HG03460 (cell line): ENCODE measurements at regions not wholly inside any gene's neighbourhood (a gene's known extent, or its start where the extent isn't known, plus 50 kb on each side); places are given as distances from the start of the nearest gene placed in this dataset.
"Not testable (repeated sequence)": the region's sequence is repeated elsewhere in the genome, so short reads cannot be mapped to it uniquely, and the experiment has no call there.

ENCODE experiments used
- ATAC-seq: cut with Tn5 transposase; IDR thresholded peaks from one replicate; pipeline ENCODE4 v1.9.1; 2021; ENCODE audit not compliant: unreplicated experiment

DNA sequence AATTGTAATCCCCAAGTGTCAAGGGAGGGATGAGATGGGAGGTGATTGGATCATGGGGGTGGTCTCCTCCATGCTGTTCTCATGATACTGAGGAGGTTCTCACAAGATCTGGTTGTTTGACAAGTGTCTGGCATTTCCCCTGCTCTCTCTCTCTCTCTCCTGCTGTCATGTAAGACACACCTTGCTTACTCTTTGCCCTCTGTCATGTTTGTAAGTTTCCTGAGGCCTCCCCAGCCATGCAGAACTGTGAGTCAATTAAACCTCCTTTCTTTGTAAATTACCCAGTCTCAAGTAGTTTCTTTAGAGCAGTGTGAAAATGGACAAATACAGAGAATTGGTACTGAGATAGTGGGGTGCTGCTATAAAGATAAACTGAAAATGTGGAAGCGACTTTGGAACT is 207.9 kb downstream of the HINT1 start:
- no peak for ATAC-seq

DNA sequence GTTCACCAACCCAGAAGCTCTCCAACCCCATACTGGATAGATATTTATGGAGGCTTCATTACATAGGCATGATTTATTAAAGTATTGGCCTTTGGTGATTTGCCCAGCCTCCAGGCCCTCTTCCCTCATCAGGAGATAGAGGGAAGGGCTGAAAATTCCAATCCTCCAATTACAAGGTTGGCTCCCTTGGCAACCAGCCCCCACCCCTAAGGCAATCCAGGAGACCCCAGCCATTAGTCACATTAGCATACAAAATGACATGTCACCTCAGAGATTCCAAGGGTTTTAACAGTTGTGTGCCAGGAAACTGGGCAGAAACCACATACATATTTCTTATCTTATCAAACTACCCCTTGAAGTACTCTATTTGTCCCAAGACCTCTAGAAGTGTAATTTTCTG is 210.0 kb downstream of the HINT1 start:
- ATAC-seq, result no peak

DNA sequence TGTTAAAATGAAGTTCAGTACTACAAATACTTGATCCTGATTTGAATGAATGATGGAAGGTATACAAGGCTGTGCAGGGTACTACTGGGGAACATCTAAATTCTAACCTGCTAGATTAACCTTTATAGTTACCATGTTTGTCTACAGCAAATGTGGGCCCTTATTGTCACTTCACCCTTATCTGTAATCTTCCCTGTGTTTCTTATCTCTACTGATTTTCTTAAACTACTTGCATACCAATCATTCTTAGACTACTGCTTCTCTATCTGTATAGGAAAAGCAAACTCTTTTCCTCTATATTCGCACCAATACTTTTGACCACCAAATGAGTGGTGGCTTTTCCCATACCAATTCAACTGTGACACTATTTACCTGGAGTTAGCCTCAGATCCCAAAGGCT is 210.7 kb downstream of the HINT1 start:
- ATAC-seq, result no peak

DNA sequence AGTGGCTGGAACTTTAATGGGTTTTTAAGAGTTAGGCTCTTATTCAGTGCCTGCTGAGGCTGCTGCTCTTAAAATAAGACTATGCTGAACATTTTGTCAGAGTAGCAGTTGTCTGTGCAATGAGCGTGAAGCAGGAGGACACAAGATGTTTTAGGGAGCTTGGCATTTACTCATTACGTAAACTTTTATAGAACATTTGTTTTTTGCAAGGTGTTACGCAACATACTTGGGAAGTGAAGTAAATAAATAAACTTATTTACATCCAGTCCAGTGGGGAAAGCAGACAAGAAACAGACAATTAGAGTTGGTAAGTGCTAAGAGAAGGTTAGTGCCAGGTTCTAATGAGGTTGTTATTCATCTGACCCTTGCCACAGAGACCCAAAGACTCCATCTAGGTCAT is 226.0 kb downstream of the HINT1 start:
- no peak for ATAC-seq

DNA sequence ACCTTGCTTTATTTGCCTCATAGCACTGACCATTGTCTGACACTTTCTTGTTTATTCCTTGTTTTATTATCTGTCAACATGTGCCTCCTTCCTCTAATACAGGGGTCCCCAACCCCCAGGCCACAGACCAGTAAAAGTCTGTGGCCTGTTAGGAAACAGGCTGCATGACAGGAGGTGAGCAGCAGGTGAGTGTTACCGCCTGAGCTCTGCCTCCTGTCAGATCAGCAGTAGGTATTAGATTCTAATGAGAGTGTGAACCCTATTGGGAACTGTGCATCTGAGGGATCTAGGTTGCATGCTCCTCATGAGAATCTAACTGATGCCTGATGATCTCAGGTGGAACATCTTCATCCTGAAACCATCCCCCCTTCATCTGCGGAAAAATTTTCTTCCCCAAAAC is 228.0 kb downstream of the HINT1 start:
- no peak for ATAC-seq

DNA sequence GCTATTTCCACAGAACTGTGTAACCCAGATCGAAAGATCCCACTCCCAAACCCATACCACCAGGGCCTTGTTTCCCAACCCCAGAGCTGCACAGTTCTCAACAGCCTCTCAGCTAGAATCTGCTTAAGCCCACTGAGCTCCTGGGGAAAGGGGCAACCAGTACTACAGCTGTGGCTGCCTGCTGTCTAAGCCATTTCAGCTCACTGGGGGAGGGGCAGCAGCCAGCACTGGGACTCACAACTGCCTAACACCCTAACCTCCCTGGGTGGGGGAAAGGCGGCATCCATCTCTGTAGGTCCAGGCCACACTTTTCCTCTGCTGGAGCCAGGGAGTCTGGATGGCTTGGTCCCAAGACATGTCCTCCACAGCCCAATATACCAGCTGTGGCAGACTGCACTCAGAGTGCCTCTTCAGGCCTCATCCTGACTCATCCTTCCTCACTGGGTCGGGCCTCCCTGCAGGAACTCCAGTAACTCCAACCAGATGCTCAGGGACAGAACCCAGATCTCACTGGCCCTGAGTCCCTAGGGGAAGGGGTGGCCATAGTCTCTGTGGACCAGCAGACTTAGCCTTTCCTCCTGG is 241.4 kb downstream of the HINT1 start:
- ATAC-seq, result no peak

DNA sequence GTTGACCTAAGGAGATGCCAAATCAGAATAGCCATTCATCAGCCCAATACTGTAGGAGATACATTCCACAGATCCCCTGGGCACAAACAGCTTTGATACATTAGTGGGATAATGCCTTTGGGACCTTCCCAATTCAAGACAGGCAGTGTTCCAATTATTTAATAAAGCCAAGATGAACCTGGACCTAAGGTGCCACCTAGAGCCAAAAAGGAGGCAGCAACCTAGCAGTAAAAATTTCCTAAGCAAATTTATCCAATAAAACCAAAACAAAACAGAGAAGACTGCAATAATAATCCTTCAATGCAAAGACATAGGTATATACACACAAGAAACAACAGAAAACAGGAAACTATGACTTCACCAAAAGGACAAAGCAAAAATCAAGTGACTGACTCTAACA is 253.0 kb downstream of the HINT1 start:
- no peak for ATAC-seq

DNA sequence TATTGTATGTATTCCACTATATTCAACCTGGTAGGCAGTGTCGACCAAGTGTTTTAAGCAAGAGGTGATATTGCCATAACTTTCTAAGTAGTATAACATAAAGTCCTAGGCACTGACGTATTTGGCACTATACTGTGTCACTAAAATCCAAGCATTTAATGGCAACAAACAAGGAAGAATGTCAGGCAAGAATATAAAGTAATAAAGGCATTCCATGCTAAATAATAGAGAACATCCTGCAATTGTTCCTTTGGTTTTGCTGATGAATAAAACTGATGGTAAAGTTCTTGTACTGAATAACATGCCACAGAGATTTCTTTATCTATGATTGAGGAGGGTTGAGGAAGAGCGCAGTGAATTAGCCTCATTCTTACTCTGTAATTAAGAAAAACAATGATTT is 256.9 kb downstream of the HINT1 start:
- no peak for ATAC-seq

DNA sequence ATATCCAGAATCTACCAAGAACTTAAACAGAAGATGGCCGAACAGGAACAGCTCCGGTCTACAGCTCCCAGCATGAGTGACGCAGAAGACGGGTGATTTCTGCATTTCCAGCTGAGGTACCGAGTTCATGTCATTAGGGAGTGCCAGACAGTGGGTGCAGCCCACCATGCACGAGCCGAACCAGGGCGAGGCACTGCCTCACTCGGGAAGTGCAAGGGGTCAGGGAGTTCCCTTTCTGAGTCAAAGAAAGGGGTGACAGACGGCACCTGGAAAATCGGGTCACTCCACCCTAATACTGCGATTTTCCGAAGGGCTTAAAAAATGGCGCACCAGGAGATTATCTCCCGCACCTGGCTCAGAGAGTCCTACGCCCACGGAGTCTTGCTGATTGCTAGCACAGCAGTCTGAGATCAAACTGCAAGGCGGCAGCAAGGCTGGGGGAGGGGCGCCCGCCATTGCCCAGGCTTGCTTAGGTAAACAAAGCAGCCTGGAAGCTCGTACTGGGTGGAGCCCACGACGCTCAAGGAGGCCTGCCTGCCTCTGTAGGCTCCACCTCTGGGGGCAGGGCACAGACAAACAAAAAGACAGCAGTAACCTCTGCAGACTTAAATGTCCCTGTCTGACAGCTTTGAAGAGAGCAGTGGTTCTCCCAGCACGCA is 267.4 kb downstream of the HINT1 start:
- ATAC-seq, result not testable (repeated sequence)

DNA sequence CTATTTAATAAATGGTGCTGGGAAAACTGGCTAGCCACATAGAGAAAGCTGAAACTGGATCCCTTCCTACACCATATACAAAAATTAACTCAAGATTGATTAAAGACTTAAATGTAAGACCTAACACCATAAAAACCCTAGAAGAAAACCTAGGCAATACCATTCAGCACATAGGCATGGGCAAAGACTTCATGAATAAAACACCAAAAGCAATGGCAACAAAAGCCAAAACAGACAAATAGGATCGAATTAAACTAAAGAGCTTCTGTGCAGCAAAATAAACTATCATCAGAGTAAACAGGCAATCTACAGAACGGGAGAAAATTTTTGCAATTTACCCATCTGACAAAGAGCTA is 267.9 kb downstream of the HINT1 start:
- not testable (repeated sequence) for ATAC-seq

DNA sequence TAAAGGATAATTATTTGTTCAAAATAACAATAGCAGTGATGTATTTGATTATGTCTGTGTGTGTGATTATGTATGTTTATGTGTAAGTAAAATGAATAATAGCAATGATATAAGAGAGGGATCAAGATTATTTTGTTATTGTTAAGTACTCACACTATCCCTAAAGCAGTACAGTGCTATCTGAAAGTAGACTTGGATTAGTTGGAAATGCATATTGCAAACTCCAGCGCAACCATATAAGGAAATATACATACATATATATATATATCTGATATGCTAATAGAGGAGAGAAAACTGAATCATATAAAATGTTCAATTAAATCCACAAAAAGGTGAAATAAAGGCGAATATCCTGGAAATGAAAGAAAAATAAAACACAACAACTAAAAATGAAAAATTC is 268.4 kb downstream of the HINT1 start:
- no peak for ATAC-seq

DNA sequence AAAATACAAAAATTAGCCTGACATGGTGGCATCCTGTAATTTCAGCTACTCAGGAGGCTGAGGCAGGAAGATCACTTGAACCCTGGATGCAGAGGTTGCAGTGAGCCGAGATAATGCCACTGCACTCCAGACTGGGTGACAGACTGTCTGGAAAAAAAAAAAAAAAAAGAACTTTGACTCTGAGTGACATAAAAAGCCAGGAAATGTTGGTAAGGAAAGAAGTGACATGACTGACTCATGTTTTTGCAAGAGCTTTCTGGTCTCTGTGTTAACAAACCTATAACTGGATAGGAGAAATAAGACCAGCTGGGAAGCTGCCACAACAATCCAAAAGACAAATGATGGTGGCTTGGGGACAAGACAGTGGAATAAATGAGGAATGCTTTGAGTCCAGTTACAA is 272.1 kb downstream of the HINT1 start:
- ATAC-seq, result no peak

DNA sequence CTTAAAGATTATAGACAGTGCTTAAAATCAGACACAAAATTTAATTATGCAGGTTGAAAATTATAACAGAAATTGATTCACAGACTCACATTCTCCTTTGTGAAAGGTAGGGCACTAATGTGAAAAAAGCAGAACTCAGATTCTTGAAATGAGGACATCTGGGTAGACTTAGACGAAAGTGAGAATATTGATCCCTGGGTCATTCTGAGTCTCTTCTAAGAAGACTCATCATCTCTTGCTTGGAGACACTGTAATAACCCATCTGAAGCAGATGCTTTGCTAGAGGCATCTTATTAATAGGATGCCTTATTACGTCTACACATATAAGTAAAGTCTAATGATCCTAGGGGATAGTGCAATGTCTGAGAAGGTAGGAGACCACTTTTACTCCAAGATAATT is 274.4 kb downstream of the HINT1 start:
- ATAC-seq, result no peak

DNA sequence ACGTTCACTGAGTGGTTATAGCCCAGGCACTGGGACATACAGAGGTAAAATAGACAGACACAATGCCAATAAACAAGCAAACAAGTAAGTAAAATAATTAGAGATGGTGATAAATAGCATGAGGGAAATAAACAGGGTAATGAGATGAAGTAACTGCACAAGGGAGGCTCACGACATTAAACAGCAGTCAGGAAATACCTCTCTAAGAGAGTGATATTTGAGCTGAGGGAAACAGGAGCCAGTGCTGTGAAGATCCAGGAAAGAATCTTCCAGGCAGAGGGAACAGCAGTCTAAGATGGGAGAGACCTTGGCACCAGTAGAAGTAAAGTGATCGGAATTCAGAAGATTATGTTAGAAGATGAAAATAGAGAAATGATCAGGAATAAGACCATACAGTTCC is 279.4 kb downstream of the HINT1 start:
- ATAC-seq, result no peak

DNA sequence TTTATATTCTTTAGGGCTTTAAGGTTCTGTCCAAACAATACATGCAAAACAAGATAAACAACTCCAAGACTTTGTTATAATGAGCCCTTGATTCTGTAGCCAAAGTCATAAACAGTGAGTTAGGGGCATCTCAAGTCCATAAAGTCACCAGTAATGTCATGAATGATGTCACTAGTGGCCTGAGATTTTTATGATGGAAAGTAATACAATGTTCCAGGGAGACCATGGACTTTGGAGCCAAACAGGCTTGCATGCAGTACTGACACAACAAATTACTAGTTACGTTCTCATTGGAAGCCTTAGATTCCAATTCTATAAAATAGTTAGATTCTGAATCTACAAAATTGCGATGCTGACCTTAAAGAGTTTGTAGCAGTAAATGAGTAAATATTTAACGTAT is 280.0 kb downstream of the HINT1 start:
- no peak for ATAC-seq

DNA sequence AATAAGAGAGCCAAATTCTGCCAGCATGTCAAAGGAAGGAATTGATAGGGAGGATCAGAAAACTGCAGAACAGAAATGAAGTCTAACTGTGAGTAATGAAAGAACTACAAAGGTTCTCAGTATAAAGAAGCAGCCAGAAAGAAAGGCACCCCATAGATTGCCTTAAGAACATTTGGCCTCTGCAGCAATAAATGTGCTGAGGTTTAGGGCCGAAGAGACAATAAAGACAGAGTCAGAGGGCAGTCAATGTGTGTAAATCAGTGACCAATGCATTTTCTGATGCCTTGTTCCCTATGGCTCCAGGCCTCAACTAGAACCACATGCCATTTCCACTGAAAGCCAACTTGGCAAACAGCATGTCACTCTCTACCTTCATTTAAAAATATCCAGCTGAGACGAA is 281.0 kb downstream of the HINT1 start:
- ATAC-seq, result no peak

DNA sequence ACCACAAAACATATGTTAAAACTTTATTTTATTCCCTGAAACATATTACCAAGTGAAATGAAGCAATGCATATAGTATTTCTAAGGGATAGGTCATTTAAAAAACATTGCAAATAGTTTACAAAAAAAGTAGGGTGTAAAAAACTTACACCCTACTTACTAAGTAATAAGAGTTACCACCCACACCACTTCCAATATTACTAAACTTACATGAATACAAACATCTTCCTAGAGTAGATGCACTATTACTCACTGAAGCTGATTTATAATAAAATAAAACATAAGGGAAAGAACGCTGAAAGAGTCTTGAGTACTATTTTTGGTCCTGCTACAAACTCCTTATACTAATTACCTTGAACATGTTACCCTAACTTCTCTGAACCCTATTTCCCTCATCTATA is 289.4 kb downstream of the HINT1 start:
- no peak for ATAC-seq

DNA sequence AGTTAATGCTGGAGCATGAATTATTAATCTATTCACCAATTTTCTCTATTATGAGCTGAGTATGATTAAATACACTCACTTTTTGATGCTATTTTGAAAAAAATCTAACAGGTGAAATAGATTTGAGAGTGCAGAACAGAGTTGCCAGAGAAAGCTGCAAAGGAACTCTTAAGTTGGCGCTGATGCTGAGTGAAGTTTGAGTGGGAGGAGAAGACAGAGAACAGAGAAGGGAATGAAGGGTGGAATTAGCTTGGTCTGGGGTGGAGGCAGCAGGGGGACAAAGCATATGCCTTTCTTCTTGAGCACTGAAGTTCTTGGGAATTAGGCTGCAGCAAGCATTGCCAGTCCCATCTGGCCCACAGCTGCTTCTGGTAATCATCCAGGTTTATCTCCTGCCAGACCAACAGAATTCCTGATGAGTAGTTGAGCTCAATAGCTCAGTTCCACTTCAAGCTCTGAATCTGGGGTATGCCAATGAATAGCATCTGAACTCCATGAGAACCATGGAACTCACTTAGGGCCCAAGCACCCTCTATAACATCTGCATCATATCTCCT is 290.1 kb downstream of the HINT1 start:
- ATAC-seq, result no peak

DNA sequence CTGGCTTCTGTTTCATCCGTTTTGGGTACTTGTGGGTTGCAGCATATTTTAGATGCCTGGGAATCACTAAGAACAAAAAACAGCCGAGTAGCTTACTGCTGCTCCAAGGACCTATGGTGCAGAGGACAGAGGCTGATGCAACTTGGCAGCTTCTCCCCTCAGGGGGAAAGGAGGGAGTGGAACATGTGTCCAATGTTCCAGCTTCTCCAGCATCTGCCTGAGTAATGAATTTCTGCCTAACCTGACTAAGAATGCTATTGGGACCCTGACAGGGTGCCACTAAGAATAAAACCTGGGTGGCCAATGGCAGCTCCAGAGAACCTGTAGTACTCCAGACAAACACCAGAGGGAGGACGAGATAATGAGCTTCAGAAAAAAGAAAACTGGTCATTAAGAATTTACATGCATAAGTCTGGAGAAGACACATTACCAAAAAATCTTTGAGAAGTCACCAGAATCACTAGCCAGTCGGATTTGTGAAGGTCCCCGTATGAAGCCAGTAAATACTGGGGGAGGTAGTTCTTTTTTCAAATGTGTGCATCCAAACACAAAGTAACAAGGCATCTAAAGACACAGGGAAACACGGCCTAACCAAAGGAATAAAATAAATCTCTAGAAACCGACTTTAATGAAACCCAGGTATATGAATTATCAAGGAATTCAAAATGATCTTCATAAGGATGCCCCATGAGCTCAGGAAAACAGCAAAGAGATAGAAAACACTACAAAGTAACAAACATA is 293.5 kb downstream of the HINT1 start:
- peak; percentile 84 for ATAC-seq

DNA sequence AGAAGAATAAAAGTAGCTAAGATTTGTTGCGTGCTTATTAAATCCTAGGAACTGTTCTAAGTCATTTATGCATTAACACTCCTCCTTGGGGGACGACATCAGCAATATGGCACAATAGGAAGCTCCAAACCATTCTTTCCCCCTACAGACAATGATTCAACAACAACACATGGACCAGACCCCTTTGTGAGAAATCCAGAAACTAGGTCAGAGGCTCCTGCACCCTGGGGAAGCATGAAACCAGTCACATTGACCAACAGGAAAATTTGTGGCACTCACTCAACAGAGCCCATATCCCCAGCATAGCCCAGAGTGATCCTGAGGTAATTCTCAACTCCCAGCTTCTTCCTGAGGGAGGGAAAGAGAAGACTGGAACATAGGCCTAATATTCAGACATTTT is 294.4 kb downstream of the HINT1 start:
- no peak for ATAC-seq

DNA sequence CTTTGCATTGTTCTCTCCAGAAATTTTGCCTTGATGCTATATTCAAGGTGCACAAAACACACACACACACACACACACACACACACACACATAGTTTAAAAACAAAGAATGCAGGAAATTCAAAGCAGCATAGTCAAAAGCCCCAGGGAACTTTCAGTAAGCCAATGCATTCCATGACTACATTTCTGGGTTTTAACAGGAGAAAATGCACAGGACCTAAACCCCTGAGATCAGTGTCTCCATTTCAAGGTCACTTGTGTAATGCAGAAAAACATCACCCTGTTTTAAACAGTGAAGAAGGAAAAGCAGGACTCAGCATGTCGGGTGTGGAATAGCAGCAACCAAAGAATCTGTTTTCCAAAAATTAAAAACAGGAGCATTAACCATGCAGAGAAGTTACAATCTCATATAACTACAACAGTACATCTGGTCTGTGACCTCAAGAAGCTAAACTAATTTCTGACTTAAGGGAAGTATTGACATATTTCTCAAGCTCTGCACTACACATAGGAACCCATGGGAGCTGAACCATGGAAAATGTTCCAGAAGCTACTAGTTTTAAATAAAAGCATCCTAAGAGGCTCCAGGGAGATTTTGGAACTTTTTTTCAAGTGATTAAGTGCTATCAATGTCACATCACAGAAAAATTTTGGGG is 296.7 kb downstream of the HINT1 start:
- ATAC-seq, result no peak
